H9 (cell line): ENCODE measurements at regions not wholly inside any gene's neighbourhood (a gene's known extent, or its start where the extent isn't known, plus 50 kb on each side); places are given as distances from the start of the nearest gene placed in this dataset.

Source experiments
- DNase-seq: peaks from one replicate; pipeline ENCODE4 v3.0.0-alpha.2; 2017
- H2AFZ ChIP-seq: one replicate; pipeline ENCODE4 v1.6.1; 2013; ENCODE audit warnings: mild to moderate bottlenecking, low read length, control low read depth, moderate library complexity
- H2AK5ac ChIP-seq: 2 replicates; pipeline ENCODE4 v1.6.1; 2013; ENCODE audit warnings: low read length, control low read depth, mixed read lengths; ENCODE audit not compliant: insufficient read length
- H2BK120ac ChIP-seq: one replicate; pipeline ENCODE4 v1.6.1; 2013; ENCODE audit warnings: low read depth, mild to moderate bottlenecking, low read length, control low read depth, inconsistent platforms; ENCODE audit not compliant: poor library complexity, severe bottlenecking
- H2BK12ac ChIP-seq: 2 replicates; pipeline ENCODE4 v1.6.1; 2013; ENCODE audit warnings: low read length, control low read depth, mixed read lengths, low read depth; ENCODE audit not compliant: insufficient read length
- H2BK15ac ChIP-seq: 2 replicates; pipeline ENCODE4 v1.6.1; 2013; ENCODE audit warnings: low read depth, low read length, control low read depth
- H2BK20ac ChIP-seq: one replicate; pipeline ENCODE4 v1.6.1; 2013; ENCODE audit warnings: low read depth, mild to moderate bottlenecking, low read length, control low read depth, inconsistent platforms; ENCODE audit not compliant: poor library complexity, severe bottlenecking
- H2BK5ac ChIP-seq: 2 replicates; pipeline ENCODE4 v1.6.1; 2013; ENCODE audit warnings: low read length, control low read depth, mixed read lengths; ENCODE audit not compliant: insufficient read length
- H3K14ac ChIP-seq: 2 replicates; pipeline ENCODE4 v1.6.1; 2013; ENCODE audit warnings: low read length, control low read depth; ENCODE audit not compliant: insufficient read depth
- H3K18ac ChIP-seq: 2 replicates; pipeline ENCODE4 v1.6.1; 2013; ENCODE audit warnings: low read depth, mild to moderate bottlenecking, mixed read lengths, low read length, control low read depth; ENCODE audit not compliant: insufficient read length
- H3K23ac ChIP-seq: 2 replicates; pipeline ENCODE4 v1.6.1; 2013; ENCODE audit warnings: low read length, control low read depth, mixed read lengths, low read depth; ENCODE audit not compliant: insufficient read length
- H3K23me2 ChIP-seq: 2 replicates; pipeline ENCODE4 v1.6.1; 2013; ENCODE audit warnings: low read depth, mild to moderate bottlenecking, mixed read lengths, low read length, control low read depth; ENCODE audit not compliant: insufficient read length, poor library complexity, severe bottlenecking
- H3K27ac ChIP-seq: 2 replicates; pipeline ENCODE4 v1.5.1; 2013; ENCODE audit warnings: low read length, control low read depth, mixed read lengths, low read depth; ENCODE audit not compliant: insufficient read length
- H3K27me3 ChIP-seq: 2 replicates; pipeline ENCODE4 v1.6.1; 2013; ENCODE audit warnings: low read length, control low read depth, inconsistent platforms; ENCODE audit not compliant: insufficient read depth
- H3K4ac ChIP-seq: 2 replicates; pipeline ENCODE4 v1.6.1; 2013; ENCODE audit warnings: low read depth, mild to moderate bottlenecking, control low read depth, inconsistent platforms, low read length, moderate library complexity
- H3K4me1 ChIP-seq: 2 replicates; pipeline ENCODE4 v1.6.1; 2013; ENCODE audit warnings: low read length, control low read depth, inconsistent platforms; ENCODE audit not compliant: insufficient read depth
- H3K4me2 ChIP-seq: 2 replicates; pipeline ENCODE4 v1.6.1; 2013; ENCODE audit warnings: low read length, control low read depth, mixed read lengths; ENCODE audit not compliant: insufficient read length, insufficient read depth
- H3K56ac ChIP-seq: 2 replicates; pipeline ENCODE4 v1.6.1; 2013; ENCODE audit warnings: low read depth, mild to moderate bottlenecking, mixed read lengths, low read length, control low read depth; ENCODE audit not compliant: insufficient read length
- H3K79me1 ChIP-seq: 2 replicates; pipeline ENCODE4 v1.6.1; 2013; ENCODE audit warnings: low read depth, mild to moderate bottlenecking, moderate library complexity, low read length, control low read depth, inconsistent platforms; ENCODE audit not compliant: insufficient read depth, poor library complexity, severe bottlenecking
- H3K79me2 ChIP-seq: 2 replicates; pipeline ENCODE4 v1.6.1; 2013; ENCODE audit warnings: low read length, control low read depth, inconsistent platforms; ENCODE audit not compliant: insufficient read depth
- H3K9ac ChIP-seq: 2 replicates; pipeline ENCODE4 v1.6.1; 2013; ENCODE audit warnings: low read length, control low read depth, mixed read lengths; ENCODE audit not compliant: insufficient read length; ENCODE audit errors: extremely low read depth
- H3K9me3 ChIP-seq: one replicate; pipeline ENCODE4 v1.6.1; 2013; ENCODE audit warnings: low read depth, low read length, inconsistent platforms; ENCODE audit not compliant: control insufficient read depth
- H3T11ph ChIP-seq: one replicate; pipeline ENCODE4 v1.6.1; 2013; ENCODE audit warnings: mild to moderate bottlenecking, low read length, control low read depth, inconsistent platforms
- H4K20me1 ChIP-seq: one replicate; pipeline ENCODE4 v1.6.1; 2013; ENCODE audit not compliant: control insufficient read depth, insufficient read length, insufficient read depth
- H4K5ac ChIP-seq: 2 replicates; pipeline ENCODE4 v1.6.1; 2013; ENCODE audit warnings: low read depth, mild to moderate bottlenecking, mixed read lengths, low read length, control low read depth; ENCODE audit not compliant: insufficient read length
- H4K8ac ChIP-seq: replicated peaks from 2 replicates; pipeline ENCODE4 v1.6.1; 2013; ENCODE audit warnings: low read length, control low read depth, mixed read lengths, low read depth; ENCODE audit not compliant: insufficient read length
- H4K91ac ChIP-seq: 2 replicates; pipeline ENCODE4 v1.6.1; 2013; ENCODE audit warnings: low read depth, mild to moderate bottlenecking, moderate library complexity, mixed read lengths, low read length, control low read depth; ENCODE audit not compliant: insufficient read length
- H3K27ac Mint-ChIP-seq, 3 experiments: 2 replicates in 2 of 3; 3 replicates in 1 of 3; pipeline ENCODE4 v1.8.0; 2020 to 2021; ENCODE audit warnings: mixed read lengths in 3 of 3, mild to moderate bottlenecking in 1 of 3, moderate library complexity in 1 of 3
- H3K27me3 Mint-ChIP-seq: 2 replicates; pipeline ENCODE4 v1.8.0; 2021; ENCODE audit warnings: low read depth, mild to moderate bottlenecking, moderate library complexity, mixed read lengths
- H3K36me3 Mint-ChIP-seq, 3 experiments: 2 replicates in 2 of 3; 3 replicates in 1 of 3; pipeline ENCODE4 v1.8.0; 2020 to 2021; ENCODE audit warnings: low read depth in 3 of 3, mixed read lengths in 3 of 3; ENCODE audit not compliant: insufficient read depth in 1 of 3
- H3K4me1 Mint-ChIP-seq, 2 experiments: 2 replicates each; pipeline ENCODE4 v1.8.0; 2020; ENCODE audit warnings: mixed read lengths in 2 of 2
- H3K4me3 Mint-ChIP-seq, 2 experiments: 2 replicates in 1 of 2; 3 replicates in 1 of 2; pipeline ENCODE4 v1.8.0; 2020 to 2021; ENCODE audit warnings: mild to moderate bottlenecking in 2 of 2, mixed read lengths in 2 of 2, moderate library complexity in 1 of 2
- H3K9me3 Mint-ChIP-seq, 2 experiments: 2 replicates in 1 of 2; 3 replicates in 1 of 2; pipeline ENCODE4 v1.8.0; 2020; ENCODE audit warnings: mild to moderate bottlenecking in 2 of 2, mixed read lengths in 2 of 2, moderate library complexity in 1 of 2
- CTCF ChIP-seq: fragments of 200-600 bp; sonication (generic); conservative IDR thresholded peaks from 3 replicates; pipeline ENCODE4 v1.8.0; 2021; ENCODE audit warnings: antibody characterized with exemption, mild to moderate bottlenecking
- WGBS: extraction: QIAGEN DNeasy Blood & Tissue Kit; methylation state at CpG from one replicate; pipeline ENCODE4 v1.1.7; 2013; ENCODE audit warnings: missing lambda C conversion rate, low lambda C conversion rate, mixed read lengths; ENCODE audit not compliant: insufficient read length; ENCODE audit errors: extremely low coverage; 5-methylcytosine and 5-hydroxymethylcytosine counted together

DNA sequence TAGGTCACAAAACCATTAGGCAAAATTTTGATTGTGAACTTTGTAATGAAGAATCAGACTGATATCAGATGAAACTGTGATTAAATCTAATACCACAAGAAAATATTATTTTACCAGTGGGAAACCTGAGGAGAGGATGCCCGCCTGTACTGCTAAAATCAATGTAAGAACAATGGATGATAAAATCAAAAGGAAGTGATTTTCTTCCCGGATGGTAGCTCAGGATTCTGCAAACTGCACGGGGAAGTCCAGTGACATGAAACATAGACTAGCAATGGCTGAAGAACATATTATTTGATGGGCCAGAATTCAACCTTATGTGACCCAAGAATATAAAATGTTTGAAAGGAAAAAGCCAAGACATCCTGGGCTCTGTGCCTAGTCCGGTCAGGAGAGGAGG is 974.9 kb downstream of the PCDH18 start:
- no CpG with 5 or more reads among the region's 4 CpGs for WGBS
- no peak overlapping the region for H3K4ac ChIP-seq
- no peak overlapping the region for H3K14ac ChIP-seq

More for the DNA sequence above, 974.9 kb downstream of the PCDH18 start:
- Histone ChIP-seq H3K9ac (no peak overlapping the region), H3K23me2 (no peaks in the 10 kb centered on the region), H2BK15ac (no peak overlapping the region), H4K8ac (no peak overlapping the region), H3K27ac (no peak overlapping the region), H3K56ac (no peak overlapping the region), H4K20me1 (no peaks in the 10 kb centered on the region), H3K79me1 (no peaks in the 10 kb centered on the region), H3T11ph (no peak overlapping the region), H3K18ac (no peak overlapping the region), H2AFZ (no peak overlapping the region), H2AK5ac (no peak overlapping the region), H3K79me2 (no peaks in the 10 kb centered on the region), H3K9me3 (no peaks in the 10 kb centered on the region), H3K4me1 (no peaks in the 10 kb centered on the region), H2BK20ac (no peak overlapping the region), H2BK120ac (no peak overlapping the region), H4K91ac (no peak overlapping the region), H2BK12ac (no peak overlapping the region), H4K5ac (no peak overlapping the region), H2BK5ac (no peak overlapping the region), H3K4me2 (no peak overlapping the region), H3K23ac (no peak overlapping the region), H3K27me3 (no peaks in the 10 kb centered on the region)
- Mint-ChIP-seq H3K4me3 (no peak overlapping the region), H3K27me3 (no peaks in the 10 kb centered on the region), H3K9me3 (no peaks in the 10 kb centered on the region), H3K4me1 (no peaks in the 10 kb centered on the region), H3K36me3 (no peaks in the 10 kb centered on the region), H3K27ac (peak overlapping the region in 1 of 3 experiments; percentile 13; a peak in 1 of 7 replicates)
- no peak for TF ChIP-seq CTCF
- DNase-seq, result no peak
